ENCODE measurements at regions not wholly inside any gene's neighbourhood (a gene's known extent, or its start where the extent isn't known, plus 50 kb on each side); places are given as distances from the start of the nearest gene placed in this dataset.

- no peak for TF ChIP-seq CTCF (IDR thresholded peaks at IDR 0.05; ENCODE audit: insufficient read depth, low read depth, low read length)
- no peak overlapping the region for H3K4me3 ChIP-seq (ENCODE audit: low read depth, low read length)
- no peak for DNase-seq (ENCODE audit: low read depth)
Measured at GRCh38 chr3:188084752-188085583, 69.0 kb upstream of the LPP start.

- no peak overlapping the region for H3K4me3 ChIP-seq (ENCODE audit: low read depth, low read length)
- TF ChIP-seq CTCF (IDR thresholded peaks at IDR 0.05; ENCODE audit: insufficient read depth, low read depth, low read length): no peak
- no peak for DNase-seq (ENCODE audit: low read depth)
Measured at GRCh38 chr3:188085584-188086560, 68.1 kb upstream of the LPP start.

- H3K4me3 ChIP-seq (ENCODE audit: low read depth, low read length): no peak overlapping the region
- no peak for TF ChIP-seq CTCF (IDR thresholded peaks at IDR 0.05; ENCODE audit: insufficient read depth, low read depth, low read length)
- no peak for DNase-seq (ENCODE audit: low read depth)
Measured at GRCh38 chr3:188088948-188089685, 64.8 kb upstream of the LPP start.

- no peak for DNase-seq (ENCODE audit: low read depth)
- TF ChIP-seq CTCF (IDR thresholded peaks at IDR 0.05; ENCODE audit: insufficient read depth, low read depth, low read length): no peak
- H3K4me3 ChIP-seq (ENCODE audit: low read depth, low read length): no peak overlapping the region
Measured at GRCh38 chr3:188090620-188091309, 63.2 kb upstream of the LPP start.

- no peak for TF ChIP-seq CTCF (IDR thresholded peaks at IDR 0.05; ENCODE audit: insufficient read depth, low read depth, low read length)
- no peak for DNase-seq (ENCODE audit: low read depth)
- H3K4me3 ChIP-seq (ENCODE audit: low read depth, low read length): no peak overlapping the region
Measured at GRCh38 chr3:188091746-188092145, 62.2 kb upstream of the LPP start.

- no peak overlapping the region for H3K4me3 ChIP-seq (ENCODE audit: low read depth, low read length)
- no peak for TF ChIP-seq CTCF (IDR thresholded peaks at IDR 0.05; ENCODE audit: insufficient read depth, low read depth, low read length)
- DNase-seq (ENCODE audit: low read depth): peak; percentile 48
Measured at GRCh38 chr3:188092648-188093047, 61.3 kb upstream of the LPP start.

Data from fibroblast of villous mesenchyme (primary cell).